GM21515 (cell line): ENCODE measurements at regions not wholly inside any gene's neighbourhood (a gene's known extent, or its start where the extent isn't known, plus 50 kb on each side); places are given as distances from the start of the nearest gene placed in this dataset.

Experiments used
- ATAC-seq: cut with Tn5 transposase; IDR thresholded peaks from one replicate; pipeline ENCODE4 v1.9.1; 2021; ENCODE audit not compliant: unreplicated experiment

DNA sequence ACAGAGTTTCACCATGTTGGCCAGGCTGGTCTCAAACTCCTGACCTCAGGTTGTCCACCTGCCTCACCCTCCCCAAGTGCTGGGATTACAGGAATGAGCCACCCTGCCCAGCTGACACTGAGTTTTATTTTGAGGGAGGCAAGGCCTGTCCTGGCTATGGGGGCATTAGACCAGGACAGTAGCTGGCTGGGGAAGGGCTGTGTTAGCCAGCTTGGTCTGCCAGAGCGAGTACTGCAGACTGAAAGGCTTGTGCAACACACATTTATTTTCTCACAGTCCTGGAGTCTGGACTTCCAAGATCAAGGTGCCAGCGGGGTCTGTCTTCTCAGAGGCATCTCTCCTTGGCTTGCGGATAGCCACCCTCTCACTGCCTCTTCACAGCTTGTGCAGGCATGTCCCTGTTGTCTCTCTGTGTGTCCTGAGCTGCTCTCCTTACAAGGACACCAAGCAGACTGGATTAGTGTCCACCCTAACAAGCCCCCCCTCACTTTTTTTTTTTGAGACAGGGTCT lies 59.4 kb upstream of the HAAO start:
- no peak for ATAC-seq

DNA sequence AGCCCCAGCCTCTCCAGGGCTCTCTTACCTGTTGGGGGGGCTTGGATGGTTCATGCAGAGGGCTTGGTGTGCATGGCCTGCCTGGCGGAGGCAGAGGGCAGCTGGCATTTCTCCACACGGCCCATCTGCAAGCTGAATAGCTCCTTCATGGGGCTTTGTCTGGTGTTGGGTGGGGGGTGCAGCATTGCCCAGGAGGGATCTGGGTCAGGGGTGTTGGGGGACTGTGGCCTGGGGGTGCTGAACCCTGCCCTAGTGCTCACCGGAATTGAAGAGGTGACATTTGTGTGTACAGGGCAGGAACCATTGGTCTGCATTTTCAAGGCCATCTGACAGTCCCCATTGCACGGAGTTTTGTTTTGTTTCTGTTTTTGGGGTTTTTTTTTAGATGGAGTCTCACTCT lies 58.8 kb upstream of the HAAO start:
- no peak for ATAC-seq

DNA sequence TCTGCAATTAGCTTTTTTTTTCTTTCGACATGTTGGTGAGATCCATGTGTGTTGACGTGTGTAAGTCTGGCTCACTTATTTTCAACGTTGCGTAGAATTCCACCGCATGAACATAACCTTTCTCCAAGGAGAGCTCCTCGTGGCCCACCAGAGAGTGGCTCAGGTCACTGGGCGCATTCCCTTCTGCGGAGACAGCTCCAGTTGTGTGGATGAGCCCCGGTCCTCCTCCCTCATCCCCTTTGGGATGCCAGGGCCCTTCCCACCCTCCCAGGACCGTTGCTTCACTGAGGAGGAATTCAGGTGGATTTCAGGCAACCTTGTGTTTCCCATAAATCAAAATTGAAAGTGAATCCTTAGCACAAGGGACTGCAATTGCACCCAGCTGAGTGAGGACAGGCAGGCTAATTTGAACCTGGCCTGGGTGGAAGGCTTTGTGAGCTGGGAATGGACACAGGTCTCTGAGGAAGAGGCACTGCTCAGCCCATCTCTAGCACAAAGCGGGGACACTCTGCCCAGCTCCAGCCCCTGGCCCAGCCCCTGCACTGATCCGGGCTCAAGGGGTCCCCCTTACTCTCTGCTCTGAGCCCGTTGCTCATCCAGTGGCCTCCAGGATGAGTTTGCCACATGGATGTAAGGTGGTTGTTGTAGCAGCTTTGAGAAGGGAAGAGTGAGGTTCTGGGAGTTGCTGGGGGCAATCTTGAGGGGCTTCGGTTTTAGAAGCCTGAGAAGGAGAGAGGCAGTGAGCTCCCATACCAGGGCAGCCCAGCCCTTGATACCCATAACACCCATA lies 57.8 kb upstream of the HAAO start:
- ATAC-seq = no peak

DNA sequence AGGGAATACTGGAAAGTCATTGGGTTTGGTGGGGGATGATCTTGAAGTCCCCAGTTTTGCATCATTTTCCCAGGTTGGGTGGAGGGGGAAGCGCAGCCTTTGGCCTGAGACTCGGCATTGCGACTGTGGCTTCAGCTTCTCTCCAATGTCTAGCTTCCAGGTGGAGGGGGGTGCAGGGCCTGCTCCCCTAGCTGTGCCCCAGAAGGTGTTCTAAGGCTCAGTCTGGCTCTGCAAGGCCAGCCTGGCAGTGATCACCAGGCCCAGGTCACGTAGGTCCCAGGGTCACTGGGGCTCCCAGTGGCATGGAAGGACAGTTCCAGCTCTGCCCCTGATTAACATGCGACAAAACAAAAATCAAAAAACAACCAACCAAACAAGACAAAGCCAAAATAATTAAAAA lies 56.9 kb upstream of the HAAO start:
- ATAC-seq = no peak

DNA sequence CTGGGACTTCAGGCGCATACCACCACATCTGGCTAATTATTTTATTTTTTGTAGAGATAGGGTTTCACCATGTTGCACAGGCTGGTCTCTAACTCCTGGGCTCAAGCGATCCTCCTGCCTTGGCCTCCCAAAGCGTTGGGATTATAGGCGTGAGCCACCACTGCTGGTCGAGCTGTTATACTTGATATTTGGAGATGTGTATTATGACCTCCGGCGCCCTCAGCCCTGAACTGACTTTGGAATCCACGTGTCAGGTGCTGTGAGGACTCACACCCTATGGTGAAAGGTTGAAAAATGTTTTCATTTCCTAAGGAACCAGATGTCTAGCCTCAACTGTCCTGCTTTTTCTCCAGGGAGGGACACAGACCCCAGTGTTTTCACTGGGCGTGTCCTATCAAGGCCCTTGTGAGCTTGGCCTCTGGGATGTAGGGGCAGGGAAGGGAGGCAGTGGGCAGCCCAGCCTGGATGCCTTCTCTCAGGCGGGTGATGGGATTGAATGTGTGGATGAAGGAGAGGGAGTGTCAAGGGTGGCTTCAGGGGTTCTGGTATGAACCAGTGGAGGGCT lies 56.4 kb upstream of the HAAO start:
- ATAC-seq = no peak

DNA sequence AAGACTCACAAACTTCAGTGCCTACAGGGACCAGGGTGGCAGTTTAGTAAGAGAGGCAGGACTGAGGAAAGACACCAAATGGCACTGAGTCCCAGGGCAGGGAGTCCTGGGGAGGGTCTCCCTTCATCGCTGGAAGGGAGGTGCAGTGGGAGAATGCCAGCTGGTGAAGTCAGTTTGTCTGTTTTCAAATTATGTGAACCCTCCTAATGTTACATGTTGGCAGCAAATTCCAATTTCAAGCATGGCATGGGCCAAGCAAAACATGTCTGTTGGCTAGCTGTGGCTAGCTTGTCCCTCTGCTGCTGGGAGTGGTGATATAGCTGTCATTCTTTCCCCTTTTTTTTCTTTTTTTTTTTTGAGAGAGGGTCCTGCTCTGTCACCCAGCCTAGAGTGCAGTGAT lies 55.9 kb upstream of the HAAO start:
- no peak for ATAC-seq

DNA sequence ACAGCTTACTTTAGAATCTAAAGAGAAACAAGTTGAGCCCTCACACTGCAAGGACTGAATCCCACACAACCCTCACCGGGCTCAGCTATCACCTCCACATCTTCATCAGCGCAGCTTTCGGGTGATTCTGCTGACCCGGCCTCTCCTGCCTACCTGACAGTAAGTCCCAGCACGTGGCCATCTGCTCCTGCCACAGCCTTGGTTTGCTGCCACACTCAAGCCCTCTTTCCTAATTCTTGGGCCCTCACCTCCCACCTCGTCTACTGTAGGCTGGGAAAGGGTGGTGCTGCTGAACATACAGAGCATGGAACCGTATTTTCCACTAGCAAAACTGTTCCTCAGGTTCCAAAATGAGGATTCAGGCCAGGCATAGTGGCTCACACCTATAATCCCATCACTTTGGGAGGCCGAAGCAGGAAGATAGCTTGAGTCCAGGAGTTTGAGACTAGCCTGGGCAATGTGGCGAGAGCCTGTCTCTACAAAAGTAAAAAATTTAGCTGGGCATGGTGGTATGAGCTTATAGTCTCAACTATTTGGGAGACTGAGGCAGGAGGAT lies 55.3 kb upstream of the HAAO start:
- ATAC-seq = no peak

DNA sequence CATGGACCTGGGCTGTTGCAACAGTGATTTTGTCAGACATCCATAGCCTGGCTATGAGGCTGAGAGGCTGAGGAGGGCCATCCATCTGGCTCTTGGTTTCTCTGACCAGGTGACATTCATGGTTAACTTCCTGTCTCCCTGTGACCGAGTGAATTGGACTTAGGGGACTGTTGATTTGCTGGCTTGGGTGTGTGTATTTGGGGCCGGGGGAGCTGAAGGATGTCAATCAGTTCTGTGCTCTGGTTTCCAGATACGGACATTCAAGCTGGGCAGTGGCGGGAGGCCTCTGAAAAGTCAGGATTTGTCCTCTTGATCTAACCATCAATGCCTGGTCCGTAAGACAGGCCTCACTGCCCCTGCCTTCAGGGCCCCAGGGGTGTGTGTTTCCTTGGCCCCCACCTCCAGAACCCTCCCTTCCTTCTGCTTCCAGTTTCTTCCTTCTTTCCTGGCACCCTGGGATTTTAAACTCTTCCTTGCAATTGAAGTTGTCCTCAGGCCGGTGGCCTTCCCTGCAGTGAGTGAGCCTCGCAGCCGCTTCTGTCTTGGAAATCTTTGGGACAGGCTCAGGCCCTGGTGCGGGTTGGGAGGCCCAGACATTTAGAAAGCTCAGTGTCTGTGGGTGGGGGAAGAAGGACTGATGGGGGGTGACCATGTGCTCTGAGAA lies 54.7 kb upstream of the HAAO start:
- ATAC-seq = no peak

DNA sequence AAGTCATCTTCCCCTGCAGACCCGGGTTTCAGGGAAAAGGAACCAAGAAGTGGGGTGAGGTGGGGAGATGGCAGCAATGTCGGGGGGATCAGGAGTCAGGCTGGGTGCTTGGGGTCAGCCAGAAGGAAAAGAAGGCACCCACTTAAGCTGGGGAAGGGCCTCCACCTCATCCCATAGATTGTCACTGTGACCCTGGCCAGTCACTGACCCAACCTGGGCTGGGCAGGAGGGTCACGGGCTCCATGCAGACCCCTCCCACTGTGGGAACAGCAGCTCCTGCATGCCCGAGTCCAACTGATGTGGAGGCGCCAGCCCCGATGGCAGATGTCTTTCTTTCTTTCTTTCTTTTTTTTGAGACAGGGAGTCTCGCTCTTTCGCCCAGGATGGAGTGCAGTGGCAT lies 53.6 kb upstream of the HAAO start:
- no peak for ATAC-seq

DNA sequence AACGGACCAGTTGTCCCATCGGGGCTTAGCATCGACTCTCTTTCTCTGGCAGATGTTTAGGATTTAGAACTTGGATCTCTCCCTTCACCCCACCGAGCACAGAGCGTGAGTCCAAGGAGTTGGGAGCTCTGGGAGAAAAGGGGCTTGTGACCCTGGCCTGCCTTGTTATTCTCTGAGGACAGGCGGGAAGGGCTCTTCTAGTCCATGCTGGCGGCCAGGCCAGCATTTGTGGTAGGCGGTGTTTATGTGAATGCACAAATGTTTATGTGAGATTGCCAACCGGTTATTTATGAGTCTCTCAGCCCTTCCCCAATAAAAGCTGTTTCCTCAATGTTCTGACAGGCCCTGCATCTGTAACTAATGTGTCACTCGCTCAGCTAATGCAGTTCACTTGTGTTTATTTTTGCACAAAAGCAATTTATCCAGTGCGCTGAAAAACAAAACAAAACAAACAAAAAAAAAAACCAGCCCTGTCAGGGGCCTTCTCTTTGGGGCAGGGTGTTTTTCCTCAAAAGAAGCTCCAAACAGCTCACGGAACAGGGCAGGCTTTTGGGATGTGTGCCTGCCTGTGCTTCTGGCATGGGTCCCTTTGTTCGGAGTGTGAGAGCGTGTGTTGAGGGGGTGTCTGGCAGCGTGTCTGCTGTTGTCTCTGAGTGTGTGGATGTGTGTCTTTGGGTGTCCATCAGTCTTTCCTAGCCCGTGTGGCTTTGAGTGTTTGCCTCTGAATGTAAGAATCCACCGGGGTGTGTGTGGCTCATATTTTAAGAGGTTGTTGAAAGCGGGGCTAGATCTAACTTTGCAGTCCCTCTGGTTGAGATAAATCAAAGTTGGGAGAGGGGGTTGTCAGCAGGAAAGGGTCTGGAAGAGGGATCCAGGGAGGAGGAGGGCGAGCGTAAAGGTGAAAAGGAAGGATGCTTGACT lies 52.8 kb upstream of the HAAO start:
- no peak for ATAC-seq

DNA sequence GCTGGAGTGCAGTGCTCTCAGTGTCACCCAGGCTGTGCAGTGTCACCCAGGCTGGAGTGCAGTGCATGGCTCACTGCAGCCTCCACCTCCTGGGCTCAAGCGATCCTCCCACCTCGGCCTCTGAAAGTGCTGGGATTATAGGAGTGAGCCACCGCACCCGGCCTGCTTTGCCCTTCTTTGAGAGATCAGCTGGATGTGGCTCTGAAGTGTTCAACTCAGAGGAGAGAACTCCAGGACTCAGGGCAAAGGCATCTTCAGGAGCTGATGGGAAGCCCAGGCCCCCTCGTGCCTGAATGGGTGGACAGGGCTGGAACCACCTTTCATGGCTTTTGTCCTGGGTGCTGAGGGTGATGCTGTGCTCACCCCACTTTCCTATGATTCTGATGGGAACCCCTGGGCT lies 52.0 kb upstream of the HAAO start:
- no peak for ATAC-seq

DNA sequence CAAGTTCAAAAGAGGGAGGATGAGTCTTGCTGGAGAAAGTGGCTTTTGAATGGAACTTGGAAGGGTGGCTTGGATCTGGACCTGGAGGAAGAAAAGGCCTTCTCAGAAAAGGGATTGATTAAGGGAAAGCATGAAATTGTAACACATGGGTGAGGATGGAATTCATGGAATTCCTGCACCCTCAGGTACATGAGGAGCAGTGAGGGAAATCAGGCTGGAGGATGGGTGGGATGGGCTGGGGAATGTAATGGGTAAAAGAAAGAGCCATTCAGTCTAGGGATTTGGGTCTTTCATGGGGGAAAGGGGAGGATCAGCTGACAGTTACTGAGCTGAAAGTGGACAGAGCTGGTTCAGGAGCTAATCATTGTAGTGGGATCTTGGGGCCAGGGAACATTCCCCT lies 51.2 kb upstream of the HAAO start:
- no peak for ATAC-seq

DNA sequence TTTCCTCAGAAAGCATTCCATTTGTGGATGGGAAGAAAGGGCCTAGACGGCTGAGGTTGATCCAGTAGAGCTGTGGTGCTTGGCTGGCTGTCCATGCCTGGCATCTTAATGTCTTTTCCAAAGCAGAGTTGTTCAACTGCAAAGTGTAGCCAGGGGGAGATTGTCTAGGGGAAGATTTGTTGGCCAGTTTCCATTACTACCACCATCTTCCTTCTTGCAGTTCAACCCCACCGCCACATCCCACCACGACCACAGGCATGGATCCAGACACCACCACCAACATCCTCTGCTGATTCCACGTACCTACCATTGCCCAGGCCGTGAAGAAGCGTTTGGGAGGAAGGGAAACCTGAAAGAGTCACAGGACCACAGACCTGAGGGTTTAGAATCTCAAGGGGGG lies 50.7 kb upstream of the HAAO start:
- no peak for ATAC-seq

DNA sequence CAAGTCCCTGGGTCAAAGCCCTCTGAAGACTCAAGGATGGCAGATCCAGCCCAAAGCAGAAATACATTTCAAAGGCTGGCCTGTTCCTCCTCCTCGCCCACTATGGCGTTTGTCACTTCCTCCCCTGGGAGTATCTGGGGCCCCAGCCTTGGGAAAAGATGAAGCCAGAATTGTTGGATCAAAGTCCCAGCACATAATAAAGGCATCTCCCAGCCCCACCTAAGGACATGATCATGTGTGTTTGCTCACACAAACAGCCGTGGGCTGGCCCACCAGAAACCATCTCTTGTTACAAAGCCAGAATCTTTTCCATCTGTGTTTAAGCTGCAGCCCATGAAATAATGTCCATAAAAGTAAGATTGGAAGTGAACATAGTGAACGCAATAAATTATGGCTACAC lies 50.1 kb upstream of the HAAO start:
- ATAC-seq = no peak
